Prostate gland (tissue), 2 donors: ENCODE measurements at regions not wholly inside any gene's neighbourhood (a gene's known extent, or its start where the extent isn't known, plus 50 kb on each side); places are given as distances from the start of the nearest gene placed in this dataset.

Experiments
- POLR2A ChIP-seq: fragments of 450-650 bp; IDR thresholded peaks from one replicate; pipeline ENCODE4 v1.6.1; 2016; ENCODE audit warnings: antibody characterized with exemption, mild to moderate bottlenecking
- TF ChIP-seq, protein P1 (sequence below), 4 experiments: fragments of 200-600 bp in 2 of 4; fragments of 450-650 bp in 2 of 4; sonication (generic) in 2 of 4; IDR thresholded peaks; 1 replicate in 3 of 4; 2 replicates in 1 of 4; pipeline ENCODE4 v1.5.1; 2016 to 2019; ENCODE audit warnings: antibody characterized with exemption in 4 of 4, mild to moderate bottlenecking in 2 of 4, moderate library complexity in 2 of 4

DNA sequence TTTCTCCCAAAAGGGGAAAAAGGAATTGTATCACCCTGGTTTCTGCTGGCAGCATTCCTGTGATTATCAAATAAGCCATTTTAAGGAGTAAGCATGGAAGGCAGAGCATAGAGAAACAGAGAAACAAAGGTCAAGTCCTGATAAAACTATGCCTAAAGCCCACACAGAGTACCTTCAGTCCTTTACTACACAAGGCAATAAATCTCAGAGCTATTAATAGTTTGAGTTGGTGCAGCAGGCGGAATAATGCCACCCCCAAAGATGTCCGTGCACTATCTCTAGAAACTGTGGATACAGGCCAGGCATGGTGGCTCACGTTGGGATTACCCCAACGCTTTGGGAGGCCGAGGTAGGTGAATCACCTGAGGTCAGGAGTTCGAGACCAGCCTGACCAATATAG, 58.1 kb upstream of the ZBTB40 start:
- TF ChIP-seq, protein P1, sequence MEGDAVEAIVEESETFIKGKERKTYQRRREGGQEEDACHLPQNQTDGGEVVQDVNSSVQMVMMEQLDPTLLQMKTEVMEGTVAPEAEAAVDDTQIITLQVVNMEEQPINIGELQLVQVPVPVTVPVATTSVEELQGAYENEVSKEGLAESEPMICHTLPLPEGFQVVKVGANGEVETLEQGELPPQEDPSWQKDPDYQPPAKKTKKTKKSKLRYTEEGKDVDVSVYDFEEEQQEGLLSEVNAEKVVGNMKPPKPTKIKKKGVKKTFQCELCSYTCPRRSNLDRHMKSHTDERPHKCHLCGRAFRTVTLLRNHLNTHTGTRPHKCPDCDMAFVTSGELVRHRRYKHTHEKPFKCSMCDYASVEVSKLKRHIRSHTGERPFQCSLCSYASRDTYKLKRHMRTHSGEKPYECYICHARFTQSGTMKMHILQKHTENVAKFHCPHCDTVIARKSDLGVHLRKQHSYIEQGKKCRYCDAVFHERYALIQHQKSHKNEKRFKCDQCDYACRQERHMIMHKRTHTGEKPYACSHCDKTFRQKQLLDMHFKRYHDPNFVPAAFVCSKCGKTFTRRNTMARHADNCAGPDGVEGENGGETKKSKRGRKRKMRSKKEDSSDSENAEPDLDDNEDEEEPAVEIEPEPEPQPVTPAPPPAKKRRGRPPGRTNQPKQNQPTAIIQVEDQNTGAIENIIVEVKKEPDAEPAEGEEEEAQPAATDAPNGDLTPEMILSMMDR (IDR thresholded peaks at IDR 0.05): no peak
- no peak for TF ChIP-seq POLR2A
